ENCODE measurements at regions not wholly inside any gene's neighbourhood (a gene's known extent, or its start where the extent isn't known, plus 50 kb on each side); places are given as distances from the start of the nearest gene placed in this dataset.
"Not testable (repeated sequence)": the region's sequence is repeated elsewhere in the genome, so short reads cannot be mapped to it uniquely, and the experiment has no call there.

DNA sequence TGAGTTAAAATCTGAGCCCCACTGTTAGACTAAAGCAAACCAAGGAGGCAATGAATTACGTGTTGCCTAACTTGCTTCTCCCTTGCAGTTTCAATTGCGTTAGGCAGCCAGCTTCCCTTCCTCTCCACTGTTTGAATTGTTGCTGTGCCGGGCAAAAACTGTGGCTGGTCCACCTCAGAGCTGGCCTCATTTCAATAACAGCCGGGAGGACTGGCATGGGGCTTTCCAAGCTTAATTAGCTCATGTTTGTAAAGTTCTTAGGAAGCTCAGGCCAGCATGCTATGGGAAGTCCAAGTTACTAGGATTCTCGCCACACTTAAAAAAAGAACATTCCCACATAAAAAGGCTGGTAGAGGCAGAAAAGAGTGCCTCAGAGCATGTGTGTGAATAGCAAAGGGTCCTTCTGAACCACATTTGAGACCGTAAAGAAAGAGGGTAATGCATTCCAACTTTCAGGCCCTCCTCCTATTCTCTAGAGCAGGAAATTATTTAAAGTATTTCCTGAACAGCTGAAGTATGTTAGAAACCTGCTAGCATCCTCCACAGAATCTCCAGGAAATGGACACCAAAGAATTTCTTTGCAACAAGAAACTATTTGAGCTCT is 79.0 kb upstream of the SMURF2 start:
- DNase-seq (ENCODE audit: low read depth): no peak
- in situ Hi-C loops (cut with HindIII; ENCODE audit: low pct_unique_long_range_greater_than_20kb, low sequenced_read_pairs): no loop called here

DNA sequence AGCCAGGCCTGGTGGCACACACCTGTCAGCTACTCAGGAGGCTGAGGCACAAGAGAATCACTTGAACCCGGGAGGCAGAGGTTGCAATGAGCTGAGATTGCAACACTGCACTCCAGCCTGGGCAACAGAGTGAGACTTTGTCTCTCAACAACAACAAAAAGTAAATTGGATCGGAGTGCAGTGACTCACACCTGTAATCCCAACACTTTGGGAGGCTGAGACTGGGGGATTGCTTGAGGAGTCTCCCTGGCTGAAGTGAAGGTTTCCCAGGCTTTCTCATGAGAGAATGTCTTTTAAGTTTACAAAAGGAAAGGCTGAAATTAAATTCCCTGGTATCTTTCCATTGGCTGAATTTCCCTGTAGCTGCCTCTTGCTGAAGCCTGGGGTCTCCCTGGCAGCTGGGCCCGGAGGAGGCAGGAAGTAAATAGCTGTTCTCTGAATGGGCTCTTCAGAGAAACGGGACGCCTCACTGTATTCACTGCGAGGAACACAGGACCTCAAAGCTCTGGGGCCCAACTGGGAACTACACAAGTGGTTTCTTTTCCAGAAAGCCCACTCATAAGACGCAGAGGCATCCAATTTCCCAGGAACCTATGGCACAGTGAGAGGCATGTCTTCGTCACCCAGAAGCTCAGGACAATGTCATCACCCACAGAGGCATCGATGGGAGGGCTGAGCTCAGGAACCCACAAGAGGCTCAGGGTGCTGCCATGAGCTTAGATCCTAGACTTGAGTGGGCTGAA is 77.4 kb upstream of the SMURF2 start:
- in situ Hi-C loops (cut with HindIII; ENCODE audit: low pct_unique_long_range_greater_than_20kb, low sequenced_read_pairs): no loop called here
- DNase-seq (ENCODE audit: low read depth): no peak

DNA sequence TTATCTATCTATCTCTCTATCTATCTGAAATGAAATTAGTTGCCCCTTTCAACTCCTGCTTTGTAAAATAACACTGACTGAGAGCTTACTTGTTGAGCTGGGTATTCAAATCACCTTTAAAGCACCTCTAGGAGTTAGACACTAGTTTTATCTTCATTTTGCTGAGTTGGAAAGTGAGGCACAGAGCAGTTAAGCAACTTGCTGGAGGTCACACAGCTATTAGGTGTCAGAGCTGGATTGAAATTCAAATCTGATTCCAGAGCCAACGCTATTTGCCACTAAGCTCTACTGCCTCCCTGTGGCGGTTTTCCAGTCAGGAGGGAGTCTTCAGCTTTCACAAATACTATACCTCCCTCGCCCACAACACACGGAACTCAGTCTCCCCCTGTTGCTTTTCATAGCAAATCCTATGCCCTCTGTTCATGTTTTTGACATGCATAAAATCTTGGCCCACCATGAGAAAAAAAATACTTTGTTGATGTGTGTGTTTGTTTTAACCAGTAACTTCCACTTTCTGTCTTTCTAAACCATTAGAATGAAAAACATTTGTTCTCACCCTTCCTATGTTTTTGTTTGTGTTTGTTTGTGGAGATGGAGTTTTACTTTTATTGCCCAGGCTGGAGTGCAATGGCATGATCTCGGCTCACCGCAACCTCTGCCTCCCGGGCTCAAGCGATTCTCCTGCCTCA is 74.8 kb upstream of the SMURF2 start:
- in situ Hi-C loops (cut with HindIII; ENCODE audit: low pct_unique_long_range_greater_than_20kb, low sequenced_read_pairs): no loop called here
- DNase-seq (ENCODE audit: low read depth): peak; percentile 26

DNA sequence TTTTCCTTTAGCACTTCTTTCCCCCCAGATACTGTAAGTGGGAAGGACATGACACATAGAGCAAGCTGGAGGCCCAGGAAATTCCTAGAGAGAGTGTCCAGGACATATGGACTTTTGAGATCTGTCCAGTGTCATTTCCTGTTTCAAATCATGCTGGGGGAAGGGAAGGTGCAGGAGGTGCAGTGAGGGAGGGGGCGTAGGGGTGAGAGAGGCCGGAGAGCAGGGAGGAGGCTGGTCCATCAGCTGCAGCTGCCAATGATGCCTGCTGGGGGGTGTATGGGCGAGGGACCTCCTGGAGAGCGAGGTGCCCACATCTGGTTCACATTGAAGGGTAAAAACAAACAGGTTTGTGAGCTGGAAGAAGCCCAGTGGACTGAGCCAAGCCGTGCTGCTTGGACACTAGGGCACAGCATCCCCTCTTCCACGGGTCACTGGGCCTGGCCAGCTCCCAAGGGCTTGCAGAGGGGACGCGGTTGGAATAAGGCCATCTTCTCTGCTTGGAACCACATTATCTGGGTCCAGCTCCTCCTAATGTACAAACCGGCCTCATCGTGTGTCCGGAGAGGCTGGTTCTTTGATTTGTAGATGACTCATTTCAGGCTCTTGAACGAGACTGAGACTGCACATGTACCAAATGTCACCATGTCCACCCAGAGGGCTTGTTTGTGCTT is 70.4 kb upstream of the SMURF2 start:
- in situ Hi-C loops (cut with HindIII; ENCODE audit: low pct_unique_long_range_greater_than_20kb, low sequenced_read_pairs): no loop called here
- peak; percentile 83 for DNase-seq (ENCODE audit: low read depth)

DNA sequence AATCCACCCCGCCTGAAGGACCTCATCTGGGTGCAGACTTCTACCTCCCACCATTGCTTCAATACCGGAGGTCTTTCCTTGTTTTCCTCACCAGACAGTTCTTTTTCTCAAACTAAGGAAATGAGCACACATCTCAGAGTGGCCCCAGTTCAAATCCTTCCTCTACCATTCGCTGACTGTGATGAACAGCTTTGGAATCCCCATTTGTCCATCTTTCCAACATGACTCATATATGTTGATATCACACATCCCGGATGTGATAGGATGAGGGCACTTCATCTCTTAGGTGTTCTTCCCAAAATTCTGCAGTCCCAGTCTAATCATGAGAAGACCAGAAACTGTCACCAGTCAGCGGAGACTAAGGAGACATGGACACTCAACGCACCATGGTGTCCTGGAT is 67.9 kb upstream of the SMURF2 start:
- DNase-seq (ENCODE audit: low read depth); in situ Hi-C loops (cut with HindIII; ENCODE audit: low pct_unique_long_range_greater_than_20kb, low sequenced_read_pairs): not testable (repeated sequence)

DNA sequence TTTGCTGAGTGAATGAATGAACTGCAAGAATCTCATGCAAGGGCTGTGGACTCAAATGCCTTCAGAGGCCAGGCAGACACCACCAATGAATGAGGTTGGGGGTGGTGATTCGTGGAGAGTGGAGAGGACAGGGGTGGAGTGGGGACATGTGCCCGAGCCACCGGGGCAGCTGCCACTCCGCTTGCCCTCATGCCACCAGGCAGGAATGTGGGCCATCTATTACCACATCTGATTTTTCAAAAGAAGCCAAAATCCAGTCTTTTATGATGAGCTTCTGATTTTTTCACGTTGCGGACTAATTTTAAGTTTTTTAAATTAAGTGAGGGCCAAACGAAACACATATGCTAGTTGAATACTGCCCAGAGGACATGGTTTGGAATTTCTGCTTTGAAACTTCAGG is 67.1 kb upstream of the SMURF2 start:
- in situ Hi-C loops (cut with HindIII; ENCODE audit: low pct_unique_long_range_greater_than_20kb, low sequenced_read_pairs): no loop called here
- no peak for DNase-seq (ENCODE audit: low read depth)

DNA sequence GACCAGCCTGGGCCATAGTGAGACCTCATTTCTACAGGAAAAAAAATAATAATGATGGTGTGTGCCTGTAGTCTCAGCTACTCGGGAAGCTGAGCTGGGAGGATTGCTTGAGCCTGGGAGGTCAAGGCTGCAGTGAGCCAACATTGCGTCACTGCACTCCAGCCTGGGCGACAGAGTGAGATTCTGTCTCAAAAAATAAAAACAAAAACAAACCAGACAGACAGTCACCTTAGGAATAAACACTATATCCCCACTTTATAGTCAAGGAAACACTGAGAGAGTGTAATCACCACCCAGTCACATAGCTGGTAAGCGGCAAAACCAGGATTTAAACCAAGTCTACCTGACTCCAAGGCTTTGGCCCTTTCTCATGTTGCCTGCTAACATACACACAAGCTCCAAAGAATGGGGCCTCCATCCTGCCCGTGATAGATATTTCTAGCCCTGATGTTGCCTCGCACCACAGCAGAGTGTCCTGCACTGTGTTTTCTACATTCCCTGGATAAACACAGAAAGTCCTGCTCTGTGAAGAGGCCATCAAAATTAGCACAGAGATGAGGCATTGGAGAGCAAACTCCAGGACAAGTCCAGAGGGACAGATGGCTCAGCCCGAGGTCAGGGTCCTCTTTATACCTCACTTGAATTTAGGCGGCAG is 66.1 kb upstream of the SMURF2 start:
- no peak for DNase-seq (ENCODE audit: low read depth)
- in situ Hi-C loops (cut with HindIII; ENCODE audit: low pct_unique_long_range_greater_than_20kb, low sequenced_read_pairs): no loop called here

DNA sequence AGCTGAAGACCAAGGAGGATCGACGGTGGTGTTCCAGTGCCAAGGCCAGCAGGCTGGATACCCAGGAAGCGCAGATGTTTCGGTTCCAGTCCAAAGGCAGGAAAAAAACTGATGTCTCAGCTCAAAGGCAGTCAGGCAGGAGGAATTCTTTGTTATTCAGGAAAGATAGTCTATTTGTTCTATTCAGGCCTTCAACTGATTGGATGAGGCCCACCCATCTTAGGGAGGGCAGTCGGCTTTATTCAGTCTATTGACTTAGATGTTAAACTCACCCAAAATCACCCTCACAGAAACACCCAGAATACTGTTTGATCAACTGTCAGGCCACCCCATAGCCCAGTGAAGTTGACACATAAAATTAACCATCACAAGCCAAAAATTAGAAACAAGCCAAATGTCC is 63.9 kb upstream of the SMURF2 start:
- in situ Hi-C loops (cut with HindIII; ENCODE audit: low pct_unique_long_range_greater_than_20kb, low sequenced_read_pairs); DNase-seq (ENCODE audit: low read depth): not testable (repeated sequence)

DNA sequence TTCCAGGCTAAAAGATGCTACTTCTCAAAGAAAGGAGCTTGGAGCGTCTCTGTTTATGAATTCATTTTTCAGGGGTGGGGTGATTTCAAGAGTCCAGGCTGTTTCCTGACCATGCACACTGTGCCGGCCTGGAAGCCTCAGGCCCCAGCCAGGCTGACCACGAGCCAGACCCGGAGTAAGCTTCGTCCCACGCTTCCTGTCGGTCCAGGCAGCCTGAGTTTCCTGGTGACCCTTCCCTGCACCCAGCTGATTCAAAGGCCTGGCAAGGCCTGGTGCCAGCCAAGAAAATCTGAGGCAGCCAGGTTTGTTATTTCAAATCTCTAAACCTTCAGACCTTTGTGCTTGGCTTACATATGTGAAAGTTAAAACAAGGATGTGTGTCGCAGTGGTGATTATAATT is 62.1 kb upstream of the SMURF2 start:
- in situ Hi-C loops (cut with HindIII; ENCODE audit: low pct_unique_long_range_greater_than_20kb, low sequenced_read_pairs); DNase-seq (ENCODE audit: low read depth): not testable (repeated sequence)

DNA sequence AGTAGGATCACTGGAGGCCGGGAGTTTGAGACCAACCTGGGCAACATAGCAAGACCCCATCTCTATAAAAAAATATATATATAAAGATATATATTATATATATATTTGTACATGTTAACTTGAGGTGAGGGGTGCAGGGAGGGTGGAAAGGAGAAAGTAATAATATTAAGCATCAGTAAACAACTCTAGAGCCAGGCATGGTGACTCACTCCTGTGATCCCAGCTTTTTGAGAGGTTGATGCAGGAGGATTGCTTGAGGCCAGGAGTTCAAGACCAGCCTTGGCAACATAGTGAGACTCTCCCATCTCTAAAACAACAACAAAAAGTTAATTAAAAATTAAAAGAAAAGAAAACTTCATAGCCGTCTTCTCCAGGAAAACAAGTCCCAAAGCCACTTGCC is 61.7 kb upstream of the SMURF2 start:
- in situ Hi-C loops (cut with HindIII; ENCODE audit: low pct_unique_long_range_greater_than_20kb, low sequenced_read_pairs): no loop called here

DNA sequence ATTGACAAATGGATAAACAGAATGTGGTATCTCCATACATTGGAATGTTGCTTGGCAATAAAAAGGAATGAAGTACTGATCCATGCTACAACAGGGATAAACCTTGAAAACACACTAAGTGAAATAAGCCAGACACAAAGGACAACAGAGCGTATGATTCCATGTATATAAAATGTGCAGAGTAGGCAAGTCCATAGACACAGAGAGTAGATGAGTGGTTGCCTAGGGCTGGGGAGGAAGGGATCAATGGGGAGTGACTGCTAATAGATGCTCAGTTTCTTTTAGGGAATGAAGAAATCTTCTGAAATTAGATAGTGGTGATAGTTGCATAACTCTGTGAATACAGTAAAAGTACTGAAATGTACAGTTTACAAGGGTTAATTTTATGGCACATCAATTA is 59.4 kb upstream of the SMURF2 start:
- in situ Hi-C loops (cut with HindIII; ENCODE audit: low pct_unique_long_range_greater_than_20kb, low sequenced_read_pairs): not testable (repeated sequence)

More for the DNA sequence above, 61.7 kb upstream of the SMURF2 start:
- no peak for DNase-seq (ENCODE audit: low read depth)

DNA sequence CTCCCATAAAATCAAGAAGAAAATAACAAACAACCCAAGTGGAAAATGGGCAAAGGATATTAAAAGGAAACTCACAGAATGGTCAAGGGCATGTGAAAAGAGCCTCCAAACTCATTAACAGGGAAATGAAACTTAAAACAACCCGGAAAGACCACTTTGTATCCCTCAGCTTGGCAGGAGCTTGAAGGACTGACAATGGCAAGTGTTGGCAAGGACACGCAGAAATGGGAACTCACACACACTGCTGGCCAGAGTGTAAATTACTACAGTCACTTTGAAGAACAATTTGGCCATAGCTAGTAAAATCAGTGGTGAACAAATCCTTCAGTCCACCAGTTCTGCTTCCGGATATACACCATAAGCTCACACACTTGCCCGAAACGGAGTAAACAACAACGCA is 58.1 kb upstream of the SMURF2 start:
- DNase-seq (ENCODE audit: low read depth); in situ Hi-C loops (cut with HindIII; ENCODE audit: low pct_unique_long_range_greater_than_20kb, low sequenced_read_pairs): not testable (repeated sequence)

More for the DNA sequence above, 59.4 kb upstream of the SMURF2 start:
- DNase-seq (ENCODE audit: low read depth): not testable (repeated sequence)

DNA sequence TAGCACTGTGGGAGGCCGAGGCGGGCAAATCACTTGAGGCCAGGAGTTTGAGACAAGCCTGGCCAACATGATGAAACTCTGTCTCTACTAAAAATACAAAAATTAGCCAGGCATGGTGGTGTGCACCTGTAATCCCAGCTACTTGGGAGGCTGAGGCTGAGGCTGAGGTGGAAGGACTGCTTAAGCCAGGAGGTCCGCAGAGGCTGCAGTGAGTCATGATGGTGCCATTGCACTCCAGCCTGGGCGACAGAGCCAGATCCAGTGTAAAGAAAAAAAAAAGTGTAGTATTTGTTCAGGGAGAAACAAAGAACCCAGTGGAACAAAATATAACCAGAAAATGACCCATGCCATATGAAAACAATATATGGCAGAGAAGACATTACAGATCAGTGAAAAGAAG is 57.4 kb upstream of the SMURF2 start:
- DNase-seq (ENCODE audit: low read depth): not testable (repeated sequence)

DNA sequence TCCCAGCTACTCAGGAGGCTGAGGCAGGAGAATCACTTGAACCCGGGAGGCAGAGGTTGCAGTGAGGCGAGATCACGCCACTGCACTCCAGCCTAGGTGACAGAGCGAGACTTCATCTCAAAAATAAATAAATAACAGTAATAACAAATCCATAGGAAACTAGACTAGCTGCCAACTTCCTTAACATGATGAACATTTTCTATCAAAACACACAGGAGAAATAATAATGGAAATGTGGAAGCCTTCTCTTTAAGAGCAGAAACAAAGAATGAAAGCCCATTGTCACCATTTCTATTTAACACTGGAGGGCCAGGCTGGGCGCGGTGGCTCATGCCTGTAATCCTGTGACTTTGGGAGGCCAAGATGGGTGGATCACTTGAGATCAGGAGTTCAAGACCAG is 56.7 kb upstream of the SMURF2 start:
- DNase-seq (ENCODE audit: low read depth); in situ Hi-C loops (cut with HindIII; ENCODE audit: low pct_unique_long_range_greater_than_20kb, low sequenced_read_pairs): not testable (repeated sequence)

More for the DNA sequence above, 57.4 kb upstream of the SMURF2 start:
- in situ Hi-C loops (cut with HindIII; ENCODE audit: low pct_unique_long_range_greater_than_20kb, low sequenced_read_pairs): not testable (repeated sequence)

DNA sequence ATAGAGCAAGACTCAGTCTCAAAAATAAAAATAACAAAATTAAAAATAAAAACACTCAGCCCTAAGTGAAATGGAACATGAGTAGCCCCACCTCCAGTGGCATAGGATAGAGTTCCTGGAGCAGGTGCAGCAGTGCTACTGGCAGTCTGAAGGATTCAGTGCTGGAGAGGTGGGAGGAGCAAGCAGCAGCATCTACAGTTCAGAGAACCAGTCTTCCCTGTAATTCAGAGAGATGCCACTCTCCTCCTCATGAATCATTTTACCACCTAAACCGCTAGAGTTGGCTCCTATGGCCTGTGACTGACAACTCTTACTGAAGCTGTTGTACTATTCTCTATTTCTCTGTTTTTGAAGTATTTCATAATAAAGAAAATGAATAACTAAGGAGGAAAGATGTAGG is 56.0 kb upstream of the SMURF2 start:
- DNase-seq (ENCODE audit: low read depth): no peak
- in situ Hi-C loops (cut with HindIII; ENCODE audit: low pct_unique_long_range_greater_than_20kb, low sequenced_read_pairs): no loop called here

DNA sequence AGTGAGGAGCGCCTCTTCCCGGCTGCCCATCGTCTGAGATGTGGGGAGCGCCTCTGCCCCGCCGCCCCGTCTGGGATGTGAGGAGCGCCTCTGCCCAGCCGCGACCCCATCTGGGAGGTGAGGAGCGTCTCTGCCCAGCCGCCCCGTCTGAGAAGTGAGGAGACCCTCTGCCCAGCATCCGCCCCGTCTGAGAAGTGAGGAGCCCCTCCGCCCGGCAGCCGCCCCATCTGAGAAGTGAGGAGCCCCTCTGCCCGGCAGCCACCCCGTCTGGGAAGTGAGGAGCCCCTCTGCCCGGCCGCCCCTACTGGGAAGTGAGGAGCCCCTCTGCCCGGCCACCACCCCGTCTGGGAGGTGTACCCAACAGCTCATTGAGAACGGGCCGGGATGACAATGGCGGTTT is 54.4 kb upstream of the SMURF2 start:
- in situ Hi-C loops (cut with HindIII; ENCODE audit: low pct_unique_long_range_greater_than_20kb, low sequenced_read_pairs); DNase-seq (ENCODE audit: low read depth): not testable (repeated sequence)

DNA sequence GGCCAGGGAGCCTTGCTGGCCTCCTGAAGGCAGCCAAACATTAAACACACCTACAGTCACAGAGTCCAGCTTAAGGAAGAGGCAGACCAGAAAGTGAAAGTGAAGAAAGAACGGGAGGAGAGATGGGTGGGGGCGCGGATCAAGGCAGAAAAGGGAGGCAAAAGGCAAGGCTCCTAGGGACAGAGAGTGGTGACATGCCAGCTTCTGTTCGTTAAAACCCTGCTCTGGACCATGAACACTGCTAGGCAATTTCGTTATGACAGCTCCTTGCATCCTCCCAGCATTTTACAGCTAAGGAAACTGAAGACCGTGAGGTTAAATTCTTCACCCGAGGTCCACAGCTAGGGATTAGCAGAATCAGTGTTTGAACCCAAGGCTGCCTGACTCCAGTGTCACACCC is 51.7 kb upstream of the SMURF2 start:
- DNase-seq (ENCODE audit: low read depth); in situ Hi-C loops (cut with HindIII; ENCODE audit: low pct_unique_long_range_greater_than_20kb, low sequenced_read_pairs): not testable (repeated sequence)

DNA sequence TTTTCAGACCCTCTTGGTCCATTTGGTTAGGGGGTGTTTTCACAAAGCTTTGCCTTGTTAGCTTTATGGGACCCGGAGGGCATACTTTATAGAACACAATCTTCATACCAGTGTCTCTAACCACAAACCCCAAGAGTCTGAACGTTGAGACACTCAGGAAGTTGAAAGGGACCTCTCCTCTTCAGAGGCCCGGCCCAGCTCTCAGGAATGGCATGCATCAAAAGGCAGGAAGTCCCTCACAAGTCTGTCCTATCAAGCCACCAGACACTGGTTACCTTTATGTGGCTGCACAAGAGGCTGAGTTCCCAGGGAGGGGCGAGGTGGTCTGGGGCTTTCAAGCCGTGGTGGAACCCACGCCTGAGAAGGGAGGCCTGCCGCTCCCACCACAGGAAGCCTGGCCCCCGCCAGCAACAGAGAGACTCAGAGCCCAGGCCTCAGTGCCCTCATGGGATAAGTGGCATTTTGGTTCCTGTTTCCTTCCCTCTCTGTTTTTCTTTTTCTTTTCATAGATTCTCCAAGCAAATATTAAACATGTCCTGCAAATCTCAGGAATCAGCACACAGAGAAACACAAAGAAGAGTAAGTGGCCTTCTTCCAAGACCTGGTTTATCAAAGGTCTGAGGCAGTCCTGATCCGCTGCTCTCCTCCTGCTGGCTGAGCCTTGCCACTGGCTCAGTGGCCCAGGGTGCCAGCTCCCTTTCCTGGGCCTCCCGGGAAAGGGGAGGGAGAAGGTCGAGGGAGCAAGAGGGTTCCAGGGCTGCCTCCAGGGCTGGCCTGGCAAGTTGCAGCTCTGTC is 50.6 kb upstream of the SMURF2 start:
- DNase-seq (ENCODE audit: low read depth); in situ Hi-C loops (cut with HindIII; ENCODE audit: low pct_unique_long_range_greater_than_20kb, low sequenced_read_pairs): not testable (repeated sequence)

Data from Caki2 (cell line).